ENCODE measurements at regions not wholly inside any gene's neighbourhood (a gene's known extent, or its start where the extent isn't known, plus 50 kb on each side); places are given as distances from the start of the nearest gene placed in this dataset.

- Histone ChIP-seq H3K4me3 (ENCODE audit: low read depth, low read length) (no peak overlapping the region), H3K27ac (ENCODE audit: insufficient read depth, low read length, poor library complexity, severe bottlenecking) (no peak overlapping the region), H3K4me1 (ENCODE audit: control insufficient read depth, insufficient read depth, low read length, poor library complexity, severe bottlenecking) (no peaks in the 10 kb centered on the region), H3K9me3 (ENCODE audit: control insufficient read depth in 2 of 2, low read length in 2 of 2) (no peaks in the 10 kb centered on the region), H3K36me3 (ENCODE audit: control insufficient read depth, insufficient read depth, low read length) (no peaks in the 10 kb centered on the region), H3K27me3 (ENCODE audit: control insufficient read depth, insufficient read depth, low read length) (no peaks in the 10 kb centered on the region)
- Mint-ChIP-seq H3K27ac (no peak overlapping the region), H3K9me3 (peaks cover 0 to 5% (median 1%) of the 10 kb centered on the region in 7 donors), H3K4me3 (no peak overlapping the region), H3K4me1 (no peaks in the 10 kb centered on the region), H3K27me3 (peaks cover 7% of the 10 kb centered on the region), H3K36me3 (no peaks in the 10 kb centered on the region)
- no peak for ATAC-seq (ENCODE audit: low read depth in 2 of 2)
- DNase-seq = no peak
Measured at GRCh38 chr4:24671849-24672248, 87.5 kb upstream of the DHX15 start.

- Histone ChIP-seq H3K27me3 (ENCODE audit: control insufficient read depth, insufficient read depth, low read length) (no peaks in the 10 kb centered on the region), H3K27ac (ENCODE audit: insufficient read depth, low read length, poor library complexity, severe bottlenecking) (no peak overlapping the region), H3K4me1 (ENCODE audit: control insufficient read depth, insufficient read depth, low read length, poor library complexity, severe bottlenecking) (no peaks in the 10 kb centered on the region), H3K4me3 (ENCODE audit: low read depth, low read length) (no peak overlapping the region), H3K36me3 (ENCODE audit: control insufficient read depth, insufficient read depth, low read length) (no peaks in the 10 kb centered on the region), H3K9me3 (ENCODE audit: control insufficient read depth in 2 of 2, low read length in 2 of 2) (no peaks in the 10 kb centered on the region)
- Mint-ChIP-seq H3K4me1 (no peaks in the 10 kb centered on the region), H3K36me3 (no peaks in the 10 kb centered on the region), H3K27ac (no peak overlapping the region), H3K9me3 (peaks cover 0 to 5% (median 2%) of the 10 kb centered on the region in 7 donors), H3K4me3 (no peak overlapping the region), H3K27me3 (peaks cover 7% of the 10 kb centered on the region)
- DNase-seq = no peak
- ATAC-seq (ENCODE audit: low read depth in 2 of 2) = no peak
Measured at GRCh38 chr4:24672880-24673279, 88.5 kb upstream of the DHX15 start.

- peaks cover 7% of the 10 kb centered on the region for H3K27me3 Mint-ChIP-seq
- peaks cover 0 to 5% (median 2%) of the 10 kb centered on the region in 7 donors for H3K9me3 Mint-ChIP-seq
- no peak overlapping the region for H3K4me3 Mint-ChIP-seq
- H3K27ac ChIP-seq (ENCODE audit: insufficient read depth, low read length, poor library complexity, severe bottlenecking) = no peak overlapping the region
- H3K27ac Mint-ChIP-seq = no peak overlapping the region
- peaks cover 2% of the 10 kb centered on the region for H3K27me3 ChIP-seq (ENCODE audit: control insufficient read depth, insufficient read depth, low read length)
- H3K36me3 Mint-ChIP-seq = no peaks in the 10 kb centered on the region
- no peaks in the 10 kb centered on the region for H3K9me3 ChIP-seq (ENCODE audit: control insufficient read depth in 2 of 2, low read length in 2 of 2)
- H3K4me3 ChIP-seq (ENCODE audit: low read depth, low read length) = no peak overlapping the region
- ATAC-seq (ENCODE audit: low read depth in 2 of 2) (no peak), DNase-seq (no peak)
- H3K4me1 Mint-ChIP-seq = no peaks in the 10 kb centered on the region
- H3K4me1 ChIP-seq (ENCODE audit: control insufficient read depth, insufficient read depth, low read length, poor library complexity, severe bottlenecking) = no peaks in the 10 kb centered on the region
- H3K36me3 ChIP-seq (ENCODE audit: control insufficient read depth, insufficient read depth, low read length) = no peaks in the 10 kb centered on the region
Measured at GRCh38 chr4:24674279-24674678, 89.9 kb upstream of the DHX15 start.

DNA sequence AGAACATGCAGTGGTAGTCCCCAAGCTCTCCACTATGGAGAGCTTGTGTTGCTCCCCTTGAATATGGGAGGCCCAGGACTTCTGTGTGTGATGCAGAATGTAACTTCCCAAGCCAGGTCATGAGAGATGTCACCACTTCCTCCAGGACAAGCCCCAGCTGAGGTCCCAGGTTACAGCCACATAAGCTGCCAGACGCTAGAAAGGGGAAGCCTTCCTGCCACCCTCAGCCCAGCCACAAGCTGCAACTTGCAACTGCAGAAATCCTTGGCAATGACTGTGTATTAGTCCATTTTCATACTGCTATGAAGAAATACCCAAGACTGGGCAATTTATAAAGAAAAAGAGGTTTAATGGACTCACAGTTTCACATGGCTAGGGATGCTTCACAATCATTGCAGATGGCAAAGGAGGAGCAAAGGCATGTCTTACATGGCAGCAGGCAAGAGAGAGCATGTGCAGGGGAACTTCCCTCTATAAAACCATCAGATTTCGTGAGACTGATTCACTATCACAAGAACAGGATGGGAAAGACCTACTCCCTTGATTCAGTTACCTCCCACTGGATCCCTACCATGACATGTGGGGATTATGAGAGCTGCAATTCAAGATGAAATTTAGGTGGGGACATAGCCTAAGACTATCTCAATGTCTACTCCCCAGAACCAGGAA, 91.5 kb upstream of the DHX15 start:
- Histone ChIP-seq H3K4me1 (ENCODE audit: control insufficient read depth, insufficient read depth, low read length, poor library complexity, severe bottlenecking) (no peaks in the 10 kb centered on the region), H3K27me3 (ENCODE audit: control insufficient read depth, insufficient read depth, low read length) (peaks cover 2% of the 10 kb centered on the region), H3K4me3 (ENCODE audit: low read depth, low read length) (no peak overlapping the region), H3K27ac (ENCODE audit: insufficient read depth, low read length, poor library complexity, severe bottlenecking) (no peak overlapping the region), H3K9me3 (ENCODE audit: control insufficient read depth in 2 of 2, low read length in 2 of 2) (no peaks in the 10 kb centered on the region), H3K36me3 (ENCODE audit: control insufficient read depth, insufficient read depth, low read length) (no peaks in the 10 kb centered on the region)
- DNase-seq (no peak), ATAC-seq (ENCODE audit: low read depth in 2 of 2) (no peak)
- Mint-ChIP-seq H3K27ac (no peak overlapping the region), H3K9me3 (peaks cover 0 to 5% (median 2%) of the 10 kb centered on the region in 7 donors), H3K36me3 (no peaks in the 10 kb centered on the region), H3K4me3 (no peak overlapping the region), H3K27me3 (peaks cover 4% of the 10 kb centered on the region), H3K4me1 (no peaks in the 10 kb centered on the region)

DNA sequence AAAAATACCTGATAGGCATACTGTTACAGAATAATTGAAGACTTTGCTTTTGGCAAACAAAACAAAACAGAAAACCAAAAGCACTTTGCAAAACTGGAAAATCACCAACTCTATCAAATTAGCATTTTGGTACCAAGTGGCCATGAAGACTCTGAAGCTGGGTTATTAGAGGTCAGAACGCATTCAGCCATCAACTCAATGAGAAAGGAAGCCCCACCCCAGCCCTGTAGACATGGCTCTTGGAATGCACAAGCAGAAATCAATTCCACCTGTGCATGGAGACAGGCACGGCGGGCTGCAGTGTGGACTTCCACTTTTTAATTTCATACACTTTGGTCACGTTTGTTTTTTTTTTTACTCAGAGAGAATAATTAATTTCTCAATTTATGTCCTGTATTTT, 93.6 kb upstream of the DHX15 start:
- DNase-seq (no peak), ATAC-seq (ENCODE audit: low read depth in 2 of 2) (no peak)
- no peaks in the 10 kb centered on the region for H3K4me1 ChIP-seq (ENCODE audit: control insufficient read depth, insufficient read depth, low read length, poor library complexity, severe bottlenecking)
- H3K4me3 ChIP-seq (ENCODE audit: low read depth, low read length) = no peak overlapping the region
- H3K27me3 Mint-ChIP-seq = peaks cover 4% of the 10 kb centered on the region
- no peak overlapping the region for H3K27ac ChIP-seq (ENCODE audit: insufficient read depth, low read length, poor library complexity, severe bottlenecking)
- H3K4me1 Mint-ChIP-seq = no peaks in the 10 kb centered on the region
- H3K36me3 ChIP-seq (ENCODE audit: control insufficient read depth, insufficient read depth, low read length) = no peaks in the 10 kb centered on the region
- H3K9me3 ChIP-seq (ENCODE audit: control insufficient read depth in 2 of 2, low read length in 2 of 2) = no peaks in the 10 kb centered on the region
- no peaks in the 10 kb centered on the region for H3K36me3 Mint-ChIP-seq
- H3K27ac Mint-ChIP-seq = no peak overlapping the region
- no peak overlapping the region for H3K4me3 Mint-ChIP-seq
- H3K9me3 Mint-ChIP-seq = peaks cover 0 to 9% (median 2%) of the 10 kb centered on the region in 7 donors
- peaks cover 2% of the 10 kb centered on the region for H3K27me3 ChIP-seq (ENCODE audit: control insufficient read depth, insufficient read depth, low read length)

DNA sequence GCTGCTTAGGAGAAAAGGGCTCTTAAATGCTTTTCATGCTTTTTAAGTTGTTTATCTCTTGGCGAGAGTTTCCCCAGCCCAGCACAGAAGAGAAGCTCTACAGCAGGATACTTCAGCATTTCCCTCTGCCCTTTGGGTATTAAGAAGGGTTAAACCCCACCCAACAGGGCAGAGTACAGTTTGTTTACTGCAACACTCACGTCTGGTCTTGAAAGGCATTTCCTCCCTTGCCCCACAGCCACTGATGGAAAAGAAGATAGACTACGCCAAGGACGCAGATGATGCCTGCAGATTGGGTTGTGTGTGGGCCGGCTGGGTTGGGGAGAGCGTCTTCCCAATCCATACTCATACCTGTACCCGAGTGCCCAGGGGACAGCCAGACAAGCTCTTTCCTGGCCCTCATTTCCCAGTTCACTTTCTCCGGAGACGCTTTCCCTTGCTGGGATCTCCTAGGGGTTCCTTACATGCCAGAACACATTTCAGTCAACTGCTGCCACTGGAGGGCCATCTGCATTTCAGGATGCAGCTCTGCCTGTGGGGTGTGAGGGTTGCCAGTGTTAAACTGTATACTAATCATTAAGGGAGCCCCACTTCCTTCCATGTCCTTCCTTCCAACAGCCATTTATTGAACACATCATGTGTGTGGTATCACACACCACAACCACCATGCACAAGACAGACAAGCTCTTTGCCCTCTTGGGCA, 96.5 kb upstream of the DHX15 start:
- no peaks in the 10 kb centered on the region for H3K9me3 ChIP-seq (ENCODE audit: control insufficient read depth in 2 of 2, low read length in 2 of 2)
- H3K4me1 ChIP-seq (ENCODE audit: control insufficient read depth, insufficient read depth, low read length, poor library complexity, severe bottlenecking) = no peaks in the 10 kb centered on the region
- Mint-ChIP-seq H3K27me3 (peaks cover 4% of the 10 kb centered on the region), H3K27ac (no peak overlapping the region), H3K4me3 (no peak overlapping the region), H3K9me3 (peaks cover 0 to 9% (median 0%) of the 10 kb centered on the region in 7 donors), H3K4me1 (no peaks in the 10 kb centered on the region), H3K36me3 (no peaks in the 10 kb centered on the region)
- H3K36me3 ChIP-seq (ENCODE audit: control insufficient read depth, insufficient read depth, low read length) = no peaks in the 10 kb centered on the region
- no peak overlapping the region for H3K4me3 ChIP-seq (ENCODE audit: low read depth, low read length)
- peaks cover 2% of the 10 kb centered on the region for H3K27me3 ChIP-seq (ENCODE audit: control insufficient read depth, insufficient read depth, low read length)
- H3K27ac ChIP-seq (ENCODE audit: insufficient read depth, low read length, poor library complexity, severe bottlenecking) = no peak overlapping the region
- ATAC-seq (ENCODE audit: low read depth in 2 of 2) (no peak), DNase-seq (no peak)

- Mint-ChIP-seq H3K36me3 (no peaks in the 10 kb centered on the region), H3K9me3 (peaks cover 0 to 8% (median 0%) of the 10 kb centered on the region in 7 donors), H3K27me3 (peaks cover 4% of the 10 kb centered on the region), H3K4me3 (no peak overlapping the region), H3K4me1 (no peaks in the 10 kb centered on the region), H3K27ac (no peak overlapping the region)
- no peaks in the 10 kb centered on the region for H3K9me3 ChIP-seq (ENCODE audit: control insufficient read depth in 2 of 2, low read length in 2 of 2)
- H3K4me1 ChIP-seq (ENCODE audit: control insufficient read depth, insufficient read depth, low read length, poor library complexity, severe bottlenecking) = no peaks in the 10 kb centered on the region
- H3K27ac ChIP-seq (ENCODE audit: insufficient read depth, low read length, poor library complexity, severe bottlenecking) = no peak overlapping the region
- H3K27me3 ChIP-seq (ENCODE audit: control insufficient read depth, insufficient read depth, low read length) = peaks cover 2% of the 10 kb centered on the region
- DNase-seq = no peak
- no peak overlapping the region for H3K4me3 ChIP-seq (ENCODE audit: low read depth, low read length)
- no peak for ATAC-seq (ENCODE audit: low read depth in 2 of 2)
- no peaks in the 10 kb centered on the region for H3K36me3 ChIP-seq (ENCODE audit: control insufficient read depth, insufficient read depth, low read length)
Measured at GRCh38 chr4:24683116-24683515, 98.8 kb upstream of the DHX15 start.
